ENCODE measurements at regions not wholly inside any gene's neighbourhood (a gene's known extent, or its start where the extent isn't known, plus 50 kb on each side); places are given as distances from the start of the nearest gene placed in this dataset.
"Not testable (repeated sequence)": the region's sequence is repeated elsewhere in the genome, so short reads cannot be mapped to it uniquely, and the experiment has no call there.

GRCh38 chrX:76509775-76510174, 82.3 kb downstream of the MAGEE1 start:
- DNase-seq: no peak

- no peak for DNase-seq
These were observed 90.0 kb downstream of the MAGEE1 start for GRCh38 chrX:76517544-76517943.

DNA sequence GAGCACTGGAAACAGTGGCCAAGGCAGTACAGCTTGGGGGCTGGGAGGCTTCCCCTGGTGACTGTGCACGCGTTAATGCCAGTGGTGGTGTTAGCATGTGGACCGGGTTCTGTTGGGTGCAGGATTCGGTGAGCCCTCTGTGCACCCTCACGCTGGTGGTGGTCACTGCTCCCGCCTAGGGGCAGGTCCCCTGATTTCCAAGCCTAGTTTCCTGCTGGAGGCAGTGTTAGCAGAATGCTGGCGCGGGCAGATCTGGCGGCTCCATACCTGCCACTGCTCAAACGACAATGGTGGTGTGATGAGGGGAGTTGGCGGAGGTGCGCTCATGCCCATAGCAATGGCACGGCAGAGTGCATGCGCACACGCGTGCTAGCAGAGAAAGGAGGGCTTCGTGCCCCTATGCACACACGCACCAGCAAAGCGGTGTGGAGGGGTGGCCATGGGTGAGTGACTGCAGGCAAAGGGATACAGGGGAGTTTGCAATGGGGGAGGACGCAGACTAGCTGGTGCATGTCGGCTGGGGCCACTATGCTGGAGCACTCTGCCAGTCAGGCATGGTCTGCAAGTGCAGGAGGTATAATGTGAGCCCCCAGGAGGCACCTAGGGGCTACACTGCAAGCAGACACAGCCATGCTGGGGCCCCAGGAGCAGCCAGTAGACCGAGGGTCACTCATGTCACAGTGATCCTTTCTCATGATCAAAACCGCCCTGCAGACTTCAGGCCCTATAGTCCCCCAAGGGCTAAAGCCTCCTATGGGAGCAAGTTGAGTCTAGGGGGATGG, 93.0 kb downstream of the MAGEE1 start:
- no peak for DNase-seq

GRCh38 chrX:76535675-76536074, 108.2 kb downstream of the MAGEE1 start:
- not testable (repeated sequence) for DNase-seq

GRCh38 chrX:76538860-76539259, 111.3 kb downstream of the MAGEE1 start:
- no peak for DNase-seq

DNA sequence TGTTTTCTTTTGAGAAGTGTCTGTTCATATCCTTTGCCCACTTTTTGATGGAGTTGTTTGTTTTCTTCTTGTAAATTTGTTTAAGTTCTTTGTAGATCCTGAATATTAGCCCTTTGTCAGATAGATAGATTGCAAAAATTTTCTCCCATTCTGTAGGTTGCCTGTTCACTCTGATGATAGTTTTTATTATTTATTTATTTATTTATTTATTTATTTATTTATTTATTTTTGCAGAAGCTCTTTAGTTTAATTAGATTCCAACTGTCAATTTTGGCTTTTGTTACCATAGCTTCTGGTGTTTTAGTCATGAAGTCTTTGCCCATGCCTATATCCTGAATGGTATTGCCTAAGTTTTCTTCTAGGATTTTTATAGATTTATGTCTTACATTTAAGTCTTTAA, 115.9 kb downstream of the MAGEE1 start:
- DNase-seq: not testable (repeated sequence)

GRCh38 chrX:76550016-76550415, 122.5 kb downstream of the MAGEE1 start:
- no peak for DNase-seq

- no peak for DNase-seq
These were observed 127.8 kb downstream of the MAGEE1 start for GRCh38 chrX:76555269-76555668.

DNA sequence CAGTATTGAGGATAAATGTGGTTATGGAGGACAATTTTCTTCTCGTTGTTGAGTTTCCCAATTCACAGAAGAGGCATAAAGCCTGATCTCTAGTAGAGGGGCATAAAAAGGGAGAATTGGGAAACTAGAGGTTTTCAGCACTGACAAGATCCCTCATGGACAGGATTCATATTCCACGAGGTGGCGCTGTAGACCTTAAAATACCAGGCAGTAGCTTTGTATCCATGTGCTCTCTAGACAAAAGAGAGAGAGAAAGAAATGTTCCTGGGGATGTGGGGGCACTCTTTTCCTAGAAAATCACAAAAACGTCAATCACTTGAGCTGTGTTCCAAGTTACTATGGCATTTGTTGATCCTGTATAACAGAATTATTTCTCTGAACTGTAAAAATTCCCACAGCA, 128.3 kb downstream of the MAGEE1 start:
- peak in 1 of 5 donors; percentile 27 for DNase-seq

DNA sequence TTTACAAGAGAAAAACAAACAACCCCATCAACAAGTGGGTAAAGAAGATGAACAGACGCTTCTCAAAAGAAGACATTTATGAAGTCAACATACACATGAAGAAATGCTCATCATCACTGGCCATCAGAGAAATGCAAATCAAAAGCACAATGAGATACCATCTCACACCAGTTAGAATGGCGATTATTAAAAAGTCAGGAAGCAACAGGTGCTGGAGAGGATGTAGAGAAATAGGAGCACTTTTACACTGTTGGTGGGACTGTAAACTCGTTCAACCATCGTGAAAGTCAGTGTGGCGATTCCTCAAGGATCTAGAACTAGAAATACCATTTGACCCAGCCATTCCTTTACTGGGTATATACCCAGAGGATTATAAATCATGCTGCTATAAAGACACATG, 137.3 kb downstream of the MAGEE1 start:
- not testable (repeated sequence) for DNase-seq

GRCh38 chrX:76605390-76605789, 177.9 kb downstream of the MAGEE1 start:
- no peak for DNase-seq

DNA sequence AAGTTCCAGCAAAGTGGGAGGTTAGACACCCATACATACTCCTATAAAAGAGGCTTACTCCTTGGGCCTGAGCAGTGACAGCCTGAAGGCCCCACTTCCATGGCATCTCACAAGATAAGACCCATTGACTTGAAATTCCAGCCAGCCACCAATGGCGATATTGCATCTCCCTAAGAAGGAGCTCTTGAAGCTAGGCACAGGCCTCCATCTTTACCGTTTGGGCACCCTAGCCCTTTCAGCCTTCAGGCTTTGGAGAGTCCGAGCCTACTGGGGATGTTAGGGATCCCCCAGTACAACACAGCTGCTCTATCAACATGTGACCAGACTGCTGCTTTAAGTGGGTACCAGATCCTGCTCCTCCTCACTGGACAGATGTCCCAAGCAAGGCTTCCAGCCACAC, 189.5 kb downstream of the MAGEE1 start:
- no peak for DNase-seq

DNA sequence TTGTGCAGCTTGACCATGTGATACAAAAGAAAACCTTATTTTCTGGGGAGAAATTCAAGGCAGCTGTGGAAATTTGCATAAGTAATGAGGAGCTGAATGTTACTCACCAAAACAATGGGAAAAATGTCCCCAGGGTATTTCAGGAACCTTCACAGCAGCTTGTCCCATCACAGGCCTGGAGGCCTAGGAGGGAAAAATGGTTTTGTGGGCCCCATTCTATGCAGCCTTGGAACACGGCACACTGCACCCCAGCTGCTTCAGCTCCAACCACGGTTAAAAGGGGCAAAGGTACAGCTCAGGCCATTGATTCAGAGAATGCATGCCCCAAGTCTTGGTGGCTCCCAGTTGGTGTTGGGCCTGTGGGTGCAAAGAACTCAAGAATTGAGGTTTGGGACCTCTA, 216.1 kb downstream of the MAGEE1 start:
- DNase-seq: no peak

DNA sequence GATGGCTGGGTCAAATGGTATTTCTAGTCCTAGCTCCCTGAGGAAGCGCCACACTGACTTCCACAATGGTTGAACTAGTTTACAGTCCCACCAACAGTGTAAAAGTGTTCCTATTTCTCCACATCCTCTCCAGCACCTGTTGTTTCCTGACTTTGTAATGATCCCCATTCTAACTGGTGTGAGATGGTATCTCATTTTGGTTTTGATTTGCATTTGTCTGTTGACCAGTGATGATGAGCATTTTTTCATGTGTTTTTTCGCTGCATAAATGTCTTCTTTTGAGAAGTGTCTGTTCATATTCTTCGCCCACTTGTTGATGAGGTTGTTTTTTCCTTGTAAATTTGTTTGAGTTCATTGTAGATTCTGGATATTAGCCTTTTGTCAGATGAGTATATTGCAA, 223.9 kb downstream of the MAGEE1 start:
- DNase-seq: not testable (repeated sequence)

- DNase-seq: peak in 1 of 5 donors; percentile 3
These were observed 230.0 kb downstream of the MAGEE1 start for GRCh38 chrX:76657499-76657898.

All from T-helper 1 cell (primary cell).